HEK293 (cell line): ENCODE measurements at regions not wholly inside any gene's neighbourhood (a gene's known extent, or its start where the extent isn't known, plus 50 kb on each side); places are given as distances from the start of the nearest gene placed in this dataset.

Source experiments
- CTCF ChIA-PET: fragments of 350-600 bp; formaldehyde crosslinking; extraction: SDS; loops from one replicate; lab custom pipeline; 2021; ENCODE audit warnings: antibody characterized with exemption; lab: Yijun Ruan, JAX
- POLR2A ChIA-PET: fragments of 300-600 bp; formaldehyde crosslinking; extraction: SDS; loops from one replicate; lab custom pipeline; 2020; ENCODE audit warnings: antibody characterized with exemption, inconsistent platforms; lab: Yijun Ruan, JAX
- H3K27ac ChIP-seq: fragments of 200-500 bp; sonication (Bioruptor generic); 2 replicates; pipeline ENCODE4 v1.5.1; 2014; ENCODE audit warnings: low read depth, low read length, control low read depth, inconsistent platforms; ENCODE audit errors: extremely low read depth
- H3K36me3 ChIP-seq, 2 experiments: fragments of 200-500 bp in 1 of 2; sonication (Bioruptor generic) in 1 of 2; 1 replicate in 1 of 2; 2 replicates in 1 of 2; pipeline ENCODE4 v1.5.1; 2014 to 2017; ENCODE audit warnings: inconsistent platforms in 2 of 2, low read length in 2 of 2; ENCODE audit not compliant: control insufficient read depth in 2 of 2, insufficient read depth in 1 of 2
- H3K4me1 ChIP-seq: fragments of 200-500 bp; sonication (Bioruptor generic); 2 replicates; pipeline ENCODE4 v1.5.1; 2014; ENCODE audit warnings: mild to moderate bottlenecking, low read length, inconsistent platforms; ENCODE audit not compliant: control insufficient read depth, insufficient read depth
- H3K4me3 ChIP-seq: 2 replicates; pipeline ENCODE4 v1.5.1; 2011; ENCODE audit warnings: low read depth, mild to moderate bottlenecking, control low read depth, low read length, moderate library complexity
- H3K9me3 ChIP-seq: fragments of 200-500 bp; sonication (Bioruptor generic); 2 replicates; pipeline ENCODE4 v1.5.1; 2014; ENCODE audit warnings: low read depth, low read length, inconsistent platforms; ENCODE audit not compliant: control insufficient read depth, insufficient read depth
- KLF1 ChIP-seq: fragments of 450-650 bp; formaldehyde crosslinking; IDR thresholded peaks from 2 replicates; pipeline ENCODE4 v1.5.1; 2016; ENCODE audit warnings: missing biosample characterization, missing genetic modification characterization
- OSR2 ChIP-seq: fragments of 450-650 bp; formaldehyde crosslinking; IDR thresholded peaks from 2 replicates; pipeline ENCODE4 v1.5.1; 2016; ENCODE audit warnings: missing biosample characterization, missing genetic modification characterization
- SP2 ChIP-seq: fragments of 450-650 bp; formaldehyde crosslinking; IDR thresholded peaks from 2 replicates; pipeline ENCODE4 v1.5.1; 2016; ENCODE audit warnings: missing biosample characterization, missing genetic modification characterization
- SP7 ChIP-seq: fragments of 450-650 bp; formaldehyde crosslinking; IDR thresholded peaks from 2 replicates; pipeline ENCODE4 v1.5.1; 2016; ENCODE audit warnings: missing biosample characterization, missing genetic modification characterization
- WT1 ChIP-seq: fragments of 450-650 bp; formaldehyde crosslinking; IDR thresholded peaks from 2 replicates; pipeline ENCODE4 v1.5.1; 2016; ENCODE audit warnings: missing biosample characterization, missing genetic modification characterization
- ZFP3 ChIP-seq: fragments of 450-650 bp; formaldehyde crosslinking; IDR thresholded peaks from 2 replicates; pipeline ENCODE4 v1.5.1; 2016; ENCODE audit warnings: low read depth, missing biosample characterization, missing genetic modification characterization
- ZNF133 ChIP-seq: fragments of 450-650 bp; formaldehyde crosslinking; IDR thresholded peaks from 2 replicates; pipeline ENCODE4 v1.5.1; 2016; ENCODE audit warnings: missing biosample characterization, missing genetic modification characterization
- ZNF138 ChIP-seq: fragments of 450-650 bp; formaldehyde crosslinking; IDR thresholded peaks from 2 replicates; pipeline ENCODE4 v1.5.1; 2016; ENCODE audit warnings: missing biosample characterization, missing genetic modification characterization, borderline replicate concordance
- ZNF324 ChIP-seq: fragments of 450-650 bp; formaldehyde crosslinking; IDR thresholded peaks from 2 replicates; pipeline ENCODE4 v1.5.1; 2016; ENCODE audit warnings: missing biosample characterization, missing genetic modification characterization
- ZNF426 ChIP-seq: fragments of 450-650 bp; formaldehyde crosslinking; IDR thresholded peaks from 2 replicates; pipeline ENCODE4 v1.5.1; 2017; ENCODE audit warnings: missing biosample characterization, missing genetic modification characterization, mild to moderate bottlenecking, inconsistent platforms, moderate library complexity
- ZNF558 ChIP-seq: fragments of 450-650 bp; formaldehyde crosslinking; IDR thresholded peaks from 2 replicates; pipeline ENCODE4 v1.5.1; 2016; ENCODE audit warnings: missing biosample characterization, missing genetic modification characterization
- ZNF626 ChIP-seq: fragments of 450-650 bp; sonication (Bioruptor Pico); formaldehyde crosslinking; IDR thresholded peaks from 2 replicates; pipeline ENCODE4 v1.5.1; 2018; ENCODE audit warnings: missing biosample characterization, missing genetic modification characterization, inconsistent platforms
- ZNF701 ChIP-seq: fragments of 450-650 bp; formaldehyde crosslinking; IDR thresholded peaks from 2 replicates; pipeline ENCODE4 v1.5.1; 2016; ENCODE audit warnings: missing biosample characterization, missing genetic modification characterization
- ZSCAN23 ChIP-seq: fragments of 450-650 bp; formaldehyde crosslinking; IDR thresholded peaks from 2 replicates; pipeline ENCODE4 v1.5.1; 2016; ENCODE audit warnings: missing biosample characterization, missing genetic modification characterization
- TF ChIP-seq, protein P1 (sequence below): fragments of 450-650 bp; formaldehyde crosslinking; IDR thresholded peaks from 2 replicates; pipeline ENCODE4 v1.5.1; 2016; ENCODE audit warnings: missing biosample characterization, missing genetic modification characterization
- TF ChIP-seq, protein P2 (sequence below): fragments of 450-650 bp; formaldehyde crosslinking; IDR thresholded peaks from 2 replicates; pipeline ENCODE4 v1.5.1; 2016; ENCODE audit warnings: missing biosample characterization, missing genetic modification characterization
- TF ChIP-seq, protein P3 (sequence below): fragments of 450-650 bp; formaldehyde crosslinking; IDR thresholded peaks from 2 replicates; pipeline ENCODE4 v1.5.1; 2016; ENCODE audit warnings: missing biosample characterization, missing genetic modification characterization
- TF ChIP-seq, protein P4 (sequence below): fragments of 450-650 bp; formaldehyde crosslinking; IDR thresholded peaks from 2 replicates; pipeline ENCODE4 v1.5.1; 2017; ENCODE audit warnings: missing biosample characterization, missing genetic modification characterization
- TF ChIP-seq, protein P5 (sequence below): fragments of 450-650 bp; formaldehyde crosslinking; IDR thresholded peaks from 2 replicates; pipeline ENCODE4 v1.5.1; 2016; ENCODE audit warnings: missing biosample characterization, missing genetic modification characterization
- TF ChIP-seq, protein P6 (sequence below): fragments of 450-650 bp; formaldehyde crosslinking; IDR thresholded peaks from 2 replicates; pipeline ENCODE4 v1.5.1; 2016; ENCODE audit warnings: missing biosample characterization, missing genetic modification characterization

DNA sequence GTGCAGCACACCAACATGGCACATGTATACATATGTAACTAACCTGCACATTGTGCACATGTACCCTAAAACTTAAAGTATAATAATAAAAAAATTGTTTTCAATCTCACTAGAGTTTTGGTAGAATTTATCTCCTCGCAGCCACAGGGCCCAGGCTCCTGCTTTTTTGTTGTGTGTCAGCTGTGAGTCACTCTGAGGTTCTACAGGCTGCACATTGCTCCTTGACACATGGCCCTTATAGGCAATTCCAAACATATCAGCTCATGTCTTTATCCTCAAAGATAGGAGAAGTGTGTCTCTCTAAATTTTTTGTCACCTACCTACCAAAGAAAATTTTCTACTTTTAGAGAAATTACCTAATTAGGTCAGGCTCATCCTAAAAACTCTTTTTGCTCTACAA lies 252.1 kb upstream of the ADGRL3 start:
- no peak for TF ChIP-seq ZNF558
- no peak for TF ChIP-seq SP7 (tag by site-specific recombination)
- TF ChIP-seq WT1 (tag by site-specific recombination) = no peak
- no peak for TF ChIP-seq ZNF426
- no peak for TF ChIP-seq ZNF626 (tag by site-specific recombination)
- TF ChIP-seq, protein P1, sequence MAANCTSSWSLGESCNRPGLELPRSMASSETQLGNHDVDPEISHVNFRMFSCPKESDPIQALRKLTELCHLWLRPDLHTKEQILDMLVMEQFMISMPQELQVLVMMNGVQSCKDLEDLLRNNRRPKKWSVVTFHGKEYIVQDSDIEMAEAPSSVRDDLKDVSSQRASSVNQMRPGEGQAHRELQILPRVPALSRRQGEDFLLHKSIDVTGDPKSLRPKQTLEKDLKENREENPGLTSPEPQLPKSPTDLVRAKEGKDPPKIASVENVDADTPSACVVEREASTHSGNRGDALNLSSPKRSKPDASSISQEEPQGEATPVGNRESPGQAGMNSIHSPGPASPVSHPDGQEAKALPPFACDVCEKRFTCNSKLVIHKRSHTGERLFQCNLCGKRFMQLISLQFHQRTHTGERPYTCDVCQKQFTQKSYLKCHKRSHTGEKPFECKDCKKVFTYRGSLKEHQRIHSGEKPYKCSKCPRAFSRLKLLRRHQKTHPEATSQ = no peak
- TF ChIP-seq, protein P2, sequence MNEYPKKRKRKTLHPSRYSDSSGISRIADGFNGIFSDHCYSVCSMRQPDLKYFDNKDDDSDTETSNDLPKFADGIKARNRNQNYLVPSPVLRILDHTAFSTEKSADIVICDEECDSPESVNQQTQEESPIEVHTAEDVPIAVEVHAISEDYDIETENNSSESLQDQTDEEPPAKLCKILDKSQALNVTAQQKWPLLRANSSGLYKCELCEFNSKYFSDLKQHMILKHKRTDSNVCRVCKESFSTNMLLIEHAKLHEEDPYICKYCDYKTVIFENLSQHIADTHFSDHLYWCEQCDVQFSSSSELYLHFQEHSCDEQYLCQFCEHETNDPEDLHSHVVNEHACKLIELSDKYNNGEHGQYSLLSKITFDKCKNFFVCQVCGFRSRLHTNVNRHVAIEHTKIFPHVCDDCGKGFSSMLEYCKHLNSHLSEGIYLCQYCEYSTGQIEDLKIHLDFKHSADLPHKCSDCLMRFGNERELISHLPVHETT (tag by site-specific recombination) = no peak
- no peak for TF ChIP-seq SP2 (tag by site-specific recombination)
- TF ChIP-seq, protein P3, sequence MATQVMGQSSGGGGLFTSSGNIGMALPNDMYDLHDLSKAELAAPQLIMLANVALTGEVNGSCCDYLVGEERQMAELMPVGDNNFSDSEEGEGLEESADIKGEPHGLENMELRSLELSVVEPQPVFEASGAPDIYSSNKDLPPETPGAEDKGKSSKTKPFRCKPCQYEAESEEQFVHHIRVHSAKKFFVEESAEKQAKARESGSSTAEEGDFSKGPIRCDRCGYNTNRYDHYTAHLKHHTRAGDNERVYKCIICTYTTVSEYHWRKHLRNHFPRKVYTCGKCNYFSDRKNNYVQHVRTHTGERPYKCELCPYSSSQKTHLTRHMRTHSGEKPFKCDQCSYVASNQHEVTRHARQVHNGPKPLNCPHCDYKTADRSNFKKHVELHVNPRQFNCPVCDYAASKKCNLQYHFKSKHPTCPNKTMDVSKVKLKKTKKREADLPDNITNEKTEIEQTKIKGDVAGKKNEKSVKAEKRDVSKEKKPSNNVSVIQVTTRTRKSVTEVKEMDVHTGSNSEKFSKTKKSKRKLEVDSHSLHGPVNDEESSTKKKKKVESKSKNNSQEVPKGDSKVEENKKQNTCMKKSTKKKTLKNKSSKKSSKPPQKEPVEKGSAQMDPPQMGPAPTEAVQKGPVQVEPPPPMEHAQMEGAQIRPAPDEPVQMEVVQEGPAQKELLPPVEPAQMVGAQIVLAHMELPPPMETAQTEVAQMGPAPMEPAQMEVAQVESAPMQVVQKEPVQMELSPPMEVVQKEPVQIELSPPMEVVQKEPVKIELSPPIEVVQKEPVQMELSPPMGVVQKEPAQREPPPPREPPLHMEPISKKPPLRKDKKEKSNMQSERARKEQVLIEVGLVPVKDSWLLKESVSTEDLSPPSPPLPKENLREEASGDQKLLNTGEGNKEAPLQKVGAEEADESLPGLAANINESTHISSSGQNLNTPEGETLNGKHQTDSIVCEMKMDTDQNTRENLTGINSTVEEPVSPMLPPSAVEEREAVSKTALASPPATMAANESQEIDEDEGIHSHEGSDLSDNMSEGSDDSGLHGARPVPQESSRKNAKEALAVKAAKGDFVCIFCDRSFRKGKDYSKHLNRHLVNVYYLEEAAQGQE (tag by site-specific recombination) = no peak
- TF ChIP-seq ZFP3 (tag by site-specific recombination) = no peak
- TF ChIP-seq, protein P4, sequence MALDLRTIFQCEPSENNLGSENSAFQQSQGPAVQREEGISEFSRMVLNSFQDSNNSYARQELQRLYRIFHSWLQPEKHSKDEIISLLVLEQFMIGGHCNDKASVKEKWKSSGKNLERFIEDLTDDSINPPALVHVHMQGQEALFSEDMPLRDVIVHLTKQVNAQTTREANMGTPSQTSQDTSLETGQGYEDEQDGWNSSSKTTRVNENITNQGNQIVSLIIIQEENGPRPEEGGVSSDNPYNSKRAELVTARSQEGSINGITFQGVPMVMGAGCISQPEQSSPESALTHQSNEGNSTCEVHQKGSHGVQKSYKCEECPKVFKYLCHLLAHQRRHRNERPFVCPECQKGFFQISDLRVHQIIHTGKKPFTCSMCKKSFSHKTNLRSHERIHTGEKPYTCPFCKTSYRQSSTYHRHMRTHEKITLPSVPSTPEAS (tag by site-specific recombination) = no peak
- TF ChIP-seq ZNF701 (tag by site-specific recombination) = no peak
- TF ChIP-seq, protein P5, sequence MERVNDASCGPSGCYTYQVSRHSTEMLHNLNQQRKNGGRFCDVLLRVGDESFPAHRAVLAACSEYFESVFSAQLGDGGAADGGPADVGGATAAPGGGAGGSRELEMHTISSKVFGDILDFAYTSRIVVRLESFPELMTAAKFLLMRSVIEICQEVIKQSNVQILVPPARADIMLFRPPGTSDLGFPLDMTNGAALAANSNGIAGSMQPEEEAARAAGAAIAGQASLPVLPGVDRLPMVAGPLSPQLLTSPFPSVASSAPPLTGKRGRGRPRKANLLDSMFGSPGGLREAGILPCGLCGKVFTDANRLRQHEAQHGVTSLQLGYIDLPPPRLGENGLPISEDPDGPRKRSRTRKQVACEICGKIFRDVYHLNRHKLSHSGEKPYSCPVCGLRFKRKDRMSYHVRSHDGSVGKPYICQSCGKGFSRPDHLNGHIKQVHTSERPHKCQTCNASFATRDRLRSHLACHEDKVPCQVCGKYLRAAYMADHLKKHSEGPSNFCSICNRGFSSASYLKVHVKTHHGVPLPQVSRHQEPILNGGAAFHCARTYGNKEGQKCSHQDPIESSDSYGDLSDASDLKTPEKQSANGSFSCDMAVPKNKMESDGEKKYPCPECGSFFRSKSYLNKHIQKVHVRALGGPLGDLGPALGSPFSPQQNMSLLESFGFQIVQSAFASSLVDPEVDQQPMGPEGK (tag by site-specific recombination) = no peak
- TF ChIP-seq ZNF138 = no peak
- TF ChIP-seq ZSCAN23 (tag by site-specific recombination) = no peak
- TF ChIP-seq OSR2 (tag by site-specific recombination) = no peak
- TF ChIP-seq, all 188 proteins: peak for 0
- Histone ChIP-seq H3K27ac (no peak overlapping the region), H3K4me3 (no peak overlapping the region), H3K9me3 (no peaks in the 10 kb centered on the region), H3K36me3 (no peaks in the 10 kb centered on the region), H3K4me1 (no peaks in the 10 kb centered on the region)
- POLR2A ChIA-PET = no interaction called here
- CTCF ChIA-PET = no interaction called here

DNA sequence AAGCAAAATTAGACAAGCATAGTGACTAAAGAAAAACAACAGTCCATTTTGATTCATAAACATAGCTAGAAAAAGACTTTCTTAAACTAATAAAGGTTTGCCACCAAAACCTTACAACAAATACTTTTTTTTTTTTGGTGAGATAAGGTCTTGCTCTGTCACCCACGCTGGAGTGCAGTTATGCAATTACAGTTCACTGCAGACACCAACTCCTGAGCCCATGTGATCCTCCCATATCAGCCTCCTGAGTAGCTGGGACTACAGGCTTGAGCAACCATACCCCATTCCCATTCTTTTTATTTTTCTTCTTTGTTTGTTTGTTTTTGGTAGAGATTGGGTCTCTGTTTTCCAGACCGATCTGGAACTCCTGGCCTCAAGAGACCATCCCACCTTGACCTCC lies 247.2 kb upstream of the ADGRL3 start:
- POLR2A ChIA-PET = no interaction called here
- no peaks in the 10 kb centered on the region for H3K4me1 ChIP-seq
- H3K4me3 ChIP-seq = no peak overlapping the region
- no peaks in the 10 kb centered on the region for H3K9me3 ChIP-seq
- H3K27ac ChIP-seq = no peak overlapping the region
- TF ChIP-seq KLF1 = no peak
- no peak for TF ChIP-seq ZNF133 (tag by site-specific recombination)
- TF ChIP-seq, protein P6, sequence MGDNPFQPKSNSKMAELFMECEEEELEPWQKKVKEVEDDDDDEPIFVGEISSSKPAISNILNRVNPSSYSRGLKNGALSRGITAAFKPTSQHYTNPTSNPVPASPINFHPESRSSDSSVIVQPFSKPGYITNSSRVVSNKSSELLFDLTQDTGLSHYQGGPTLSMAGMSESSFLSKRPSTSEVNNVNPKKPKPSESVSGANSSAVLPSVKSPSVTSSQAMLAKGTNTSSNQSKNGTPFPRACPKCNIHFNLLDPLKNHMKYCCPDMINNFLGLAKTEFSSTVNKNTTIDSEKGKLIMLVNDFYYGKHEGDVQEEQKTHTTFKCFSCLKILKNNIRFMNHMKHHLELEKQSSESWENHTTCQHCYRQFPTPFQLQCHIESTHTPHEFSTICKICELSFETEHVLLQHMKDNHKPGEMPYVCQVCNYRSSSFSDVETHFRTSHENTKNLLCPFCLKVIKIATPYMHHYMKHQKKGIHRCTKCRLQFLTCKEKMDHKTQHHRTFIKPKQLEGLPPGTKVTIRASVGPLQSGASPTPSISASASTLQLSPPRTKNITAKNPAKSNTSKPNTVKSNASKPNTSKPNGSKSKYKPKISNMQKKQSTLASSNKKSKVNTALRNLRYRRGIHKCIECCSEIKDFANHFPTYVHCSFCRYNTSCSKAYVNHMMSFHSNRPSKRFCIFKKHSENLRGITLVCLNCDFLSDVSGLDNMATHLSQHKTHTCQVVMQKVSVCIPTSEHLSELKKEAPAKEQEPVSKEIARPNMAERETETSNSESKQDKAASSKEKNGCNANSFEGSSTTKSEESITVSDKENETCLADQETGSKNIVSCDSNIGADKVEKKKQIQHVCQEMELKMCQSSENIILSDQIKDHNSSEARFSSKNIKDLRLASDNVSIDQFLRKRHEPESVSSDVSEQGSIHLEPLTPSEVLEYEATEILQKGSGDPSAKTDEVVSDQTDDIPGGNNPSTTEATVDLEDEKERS = no peak
- TF ChIP-seq ZNF324 = no peak
- TF ChIP-seq, all 188 proteins: peak for 0
- no peaks in the 10 kb centered on the region for H3K36me3 ChIP-seq
- CTCF ChIA-PET = no interaction called here
